DMS53 treated with DMSO at 0.1 percent for 48 hours (cell line): ENCODE measurements at regions not wholly inside any gene's neighbourhood (a gene's known extent, or its start where the extent isn't known, plus 50 kb on each side); places are given as distances from the start of the nearest gene placed in this dataset.

Experiments
- DNase-seq: peaks from one replicate; lab custom pipeline; 2025; ENCODE audit not compliant: unreplicated experiment; lab: John Stamatoyannopoulos, UW

DNA sequence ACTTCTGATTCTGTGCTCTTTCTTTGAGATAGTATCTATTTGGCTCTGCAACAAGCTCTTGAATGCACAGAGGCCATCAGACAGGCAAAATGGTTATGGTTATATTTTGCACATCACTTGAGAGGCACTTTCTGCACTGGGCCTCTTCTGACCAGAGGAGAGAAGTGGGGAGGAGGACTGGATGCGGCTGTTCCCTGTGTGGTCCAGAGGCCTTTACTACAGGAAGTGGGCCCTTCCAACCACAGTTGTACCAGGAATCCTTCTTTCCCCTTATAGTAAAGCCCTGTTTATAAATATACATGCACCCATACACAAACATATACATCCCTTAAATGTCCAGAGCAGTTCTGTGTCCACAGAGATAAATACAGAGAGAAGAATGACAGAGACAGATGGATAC is 182.7 kb upstream of the HHIP start:
- no peak for DNase-seq

- no peak for DNase-seq
These were observed 182.1 kb upstream of the HHIP start for GRCh38 chr4:144463896-144464295.

- no peak for DNase-seq
These were observed 180.4 kb upstream of the HHIP start for GRCh38 chr4:144465546-144465945.

DNA sequence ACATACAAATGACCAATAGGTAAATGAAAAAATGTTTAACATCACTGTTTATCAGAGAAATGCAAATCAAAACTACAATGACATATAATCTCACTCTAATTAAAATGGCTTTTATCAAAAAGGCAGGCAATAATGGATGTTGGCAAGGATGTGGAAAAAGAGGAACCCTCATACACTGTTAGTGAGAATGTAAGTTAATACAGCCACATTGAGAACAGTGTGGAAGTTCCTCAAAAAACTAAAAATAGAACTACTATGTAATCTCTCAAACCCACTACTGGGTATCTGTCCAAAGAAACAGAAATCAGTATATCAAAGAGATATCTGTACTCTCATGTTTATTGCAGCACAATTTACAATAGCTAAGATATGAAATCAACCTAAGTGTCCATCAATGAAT is 165.9 kb upstream of the HHIP start:
- DNase-seq = no peak

GRCh38 chr4:144489831-144490230 is 156.1 kb upstream of the HHIP start:
- DNase-seq = no peak

GRCh38 chr4:144494280-144494679 is 151.7 kb upstream of the HHIP start:
- no peak for DNase-seq

DNA sequence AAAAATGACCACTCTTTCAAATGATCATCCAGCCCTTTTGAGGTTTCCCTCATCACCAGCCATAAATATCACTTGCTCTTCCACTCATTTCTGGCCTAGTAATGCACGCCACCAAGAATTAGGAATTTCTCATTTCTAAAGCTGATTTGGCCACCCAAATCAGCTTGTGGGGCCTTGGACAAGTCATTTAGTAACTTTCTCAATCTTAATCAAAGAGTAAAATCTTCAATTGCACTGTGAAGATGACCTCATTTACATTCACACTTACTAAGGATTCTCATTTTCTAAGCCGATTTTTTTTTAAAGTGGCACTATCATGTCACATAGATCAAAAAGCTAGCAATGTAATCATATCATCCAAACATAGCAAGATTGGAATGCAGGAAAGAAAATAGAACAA is 150.0 kb upstream of the HHIP start:
- no peak for DNase-seq

DNA sequence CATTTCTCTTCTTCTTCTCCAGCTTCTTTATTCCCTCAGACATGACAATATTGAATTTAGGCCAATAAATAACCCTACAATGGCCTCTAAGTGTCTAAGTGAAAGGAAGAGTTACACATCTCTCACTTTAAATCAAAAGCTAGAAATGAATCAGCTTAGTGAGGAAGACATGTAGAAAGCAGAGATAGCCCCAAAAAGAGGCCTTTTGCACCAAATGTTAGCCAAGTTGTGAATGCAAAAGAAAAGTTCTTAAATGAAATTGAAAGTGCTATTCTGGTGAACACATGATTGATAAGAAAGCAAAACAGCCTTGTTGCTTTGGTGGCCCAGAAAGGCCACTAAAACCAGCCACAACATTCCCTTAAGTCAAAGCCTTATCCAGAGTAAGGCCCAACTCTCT is 146.2 kb upstream of the HHIP start:
- no peak for DNase-seq

- DNase-seq = no peak
These were observed 144.7 kb upstream of the HHIP start for GRCh38 chr4:144501231-144501780.

GRCh38 chr4:144504883-144505282 is 141.1 kb upstream of the HHIP start:
- DNase-seq = no peak

DNA sequence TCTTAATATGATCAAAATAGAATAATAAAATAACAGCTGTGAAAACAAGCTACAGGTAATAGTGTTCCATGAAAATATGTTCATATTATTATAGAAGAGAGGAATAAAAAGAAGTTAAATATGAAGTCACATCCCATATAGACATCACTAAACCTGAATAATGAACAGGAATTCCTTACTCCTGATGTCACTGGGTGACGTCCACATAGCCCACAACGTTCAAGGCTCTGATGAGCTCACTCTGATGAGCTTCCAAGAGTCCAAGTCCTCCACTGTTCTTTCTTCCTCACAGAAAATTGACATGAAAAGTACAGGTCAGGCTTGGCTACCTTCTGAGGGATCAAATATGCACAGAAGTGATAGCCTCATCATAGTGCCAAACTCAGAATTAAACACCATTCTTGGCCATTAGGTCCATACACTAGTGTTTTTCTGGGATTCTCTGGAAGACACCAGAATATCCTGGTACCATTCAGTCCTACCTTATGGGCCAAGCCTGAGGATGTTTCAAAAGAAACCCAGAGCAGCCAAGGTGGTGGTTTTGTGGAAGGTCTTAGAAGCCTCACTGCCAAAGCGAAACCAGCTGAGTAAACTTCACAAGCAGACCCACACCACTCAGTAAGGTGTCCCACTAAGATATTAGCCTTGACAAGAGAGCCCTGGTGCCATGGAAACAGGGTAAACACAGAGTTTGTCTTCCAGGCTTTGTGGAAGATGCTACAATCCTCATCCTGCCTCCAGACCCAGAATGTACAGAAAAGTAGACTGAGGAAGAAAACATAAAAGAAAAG is 138.4 kb upstream of the HHIP start:
- DNase-seq = no peak

- DNase-seq = no peak
These were observed 136.6 kb upstream of the HHIP start for GRCh38 chr4:144509088-144510015.

DNA sequence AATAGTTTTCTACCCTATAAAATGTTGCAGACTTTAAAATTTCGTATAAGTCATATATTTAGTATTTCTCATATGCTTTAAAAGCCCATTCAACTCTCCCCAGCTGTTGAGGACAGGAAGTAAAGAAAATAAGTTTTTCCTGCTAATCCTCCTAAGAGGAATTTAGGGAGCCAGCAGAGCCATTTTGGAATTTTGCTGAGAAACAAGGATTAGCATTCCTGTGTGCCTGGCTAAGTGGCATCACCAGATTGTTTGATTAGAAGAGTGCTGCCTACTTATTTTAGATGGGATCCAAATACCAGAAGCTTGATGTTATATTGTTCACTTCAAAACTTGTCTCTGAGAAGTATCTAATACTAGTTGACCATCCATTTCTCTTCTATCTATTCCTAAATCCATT is 131.2 kb upstream of the HHIP start:
- no peak for DNase-seq

- DNase-seq = no peak
These were observed 127.6 kb upstream of the HHIP start for GRCh38 chr4:144518181-144518895.

- no peak for DNase-seq
These were observed 114.1 kb upstream of the HHIP start for GRCh38 chr4:144531841-144532240.

- no peak for DNase-seq
These were observed 98.2 kb upstream of the HHIP start for GRCh38 chr4:144547678-144548298.

DNA sequence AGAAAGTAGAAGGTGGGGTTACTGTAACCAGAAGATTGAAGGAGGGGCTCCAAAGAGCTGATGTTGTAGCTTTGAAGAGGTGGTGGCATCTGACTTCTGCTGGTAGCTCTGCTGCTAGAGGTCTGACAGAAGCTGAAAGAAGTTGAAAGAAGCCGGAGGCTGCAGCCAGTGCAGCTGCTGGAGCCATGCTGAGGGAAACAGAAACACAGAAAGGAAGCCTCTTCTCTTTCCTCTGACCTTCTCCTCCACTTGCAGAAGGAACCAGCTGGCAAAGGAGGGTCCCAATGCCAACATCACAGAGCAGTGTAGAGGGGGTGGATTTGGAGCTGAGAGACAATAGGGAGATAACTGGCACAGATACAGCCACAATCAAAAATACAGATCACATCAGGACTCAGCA is 89.3 kb upstream of the HHIP start:
- no peak for DNase-seq

DNA sequence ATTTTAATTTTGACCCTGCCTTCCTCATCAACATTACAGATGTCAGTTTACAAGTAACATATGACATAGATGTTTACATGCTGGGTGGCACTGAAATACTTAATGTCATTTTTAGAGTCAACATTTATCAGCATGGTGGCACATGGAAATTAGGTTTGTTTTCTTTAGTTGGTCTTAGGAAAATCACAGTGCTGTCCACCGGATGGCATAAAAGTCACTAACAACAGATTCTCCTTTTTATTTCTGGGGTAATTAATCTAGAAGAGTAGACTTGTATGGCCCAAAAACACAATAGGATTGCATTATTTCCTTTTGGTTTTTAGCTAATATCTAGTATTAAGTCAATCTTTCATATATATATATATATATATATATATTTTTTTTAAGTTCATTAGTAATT is 88.6 kb upstream of the HHIP start:
- no peak for DNase-seq

DNA sequence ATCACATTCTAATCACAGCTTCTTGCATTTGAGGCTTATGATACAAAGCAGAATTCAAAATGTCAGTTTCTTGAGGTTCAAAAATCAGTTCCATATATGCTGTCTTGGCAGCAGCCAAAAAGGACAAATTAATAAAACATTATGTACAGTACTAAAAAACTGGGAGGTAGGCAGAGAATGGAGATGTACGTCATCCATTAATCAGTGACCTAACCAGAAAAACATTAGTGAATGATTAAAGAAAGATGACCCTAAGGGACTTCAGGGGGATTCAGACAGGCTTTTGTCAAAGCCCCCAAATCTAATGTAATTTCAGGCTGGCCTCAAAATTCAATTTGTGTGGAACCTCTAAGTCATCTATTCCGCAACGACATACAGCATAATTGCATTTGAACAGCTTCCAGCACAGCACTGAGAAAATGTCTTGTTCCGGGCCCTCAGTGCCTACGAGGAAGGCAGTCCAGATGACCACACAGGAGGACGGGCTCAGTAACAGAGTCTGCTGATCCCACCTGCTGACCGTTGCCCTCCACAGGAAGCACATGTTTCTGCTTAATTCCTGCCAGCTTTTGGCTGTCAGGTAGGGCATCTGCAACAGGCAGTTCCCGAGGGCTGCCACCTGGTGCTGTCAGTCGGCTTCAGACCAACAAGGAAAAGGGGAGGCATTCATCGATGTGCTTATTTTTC is 83.8 kb upstream of the HHIP start:
- DNase-seq = no peak

DNA sequence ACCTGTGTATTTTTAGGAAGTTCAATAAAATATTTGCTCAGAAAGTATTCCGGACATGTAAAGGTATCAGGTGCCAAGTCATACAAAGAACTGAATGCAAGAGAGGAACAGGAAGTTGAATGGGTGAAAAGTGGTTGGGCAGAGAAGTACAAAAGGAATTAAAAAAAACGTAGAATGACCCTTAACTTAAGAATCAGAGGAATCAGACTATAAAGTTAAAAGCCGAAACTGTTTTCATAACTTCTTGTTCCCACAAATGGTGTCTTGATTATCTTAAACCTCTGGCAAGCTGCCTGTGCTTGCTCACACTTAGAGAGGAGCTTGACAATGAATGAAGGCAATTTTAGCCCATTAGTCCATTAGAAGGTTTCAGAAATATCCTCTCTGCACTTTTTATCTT is 81.6 kb upstream of the HHIP start:
- no peak for DNase-seq
